ENCODE measurements at regions not wholly inside any gene's neighbourhood (a gene's known extent, or its start where the extent isn't known, plus 50 kb on each side); places are given as distances from the start of the nearest gene placed in this dataset.

DNA sequence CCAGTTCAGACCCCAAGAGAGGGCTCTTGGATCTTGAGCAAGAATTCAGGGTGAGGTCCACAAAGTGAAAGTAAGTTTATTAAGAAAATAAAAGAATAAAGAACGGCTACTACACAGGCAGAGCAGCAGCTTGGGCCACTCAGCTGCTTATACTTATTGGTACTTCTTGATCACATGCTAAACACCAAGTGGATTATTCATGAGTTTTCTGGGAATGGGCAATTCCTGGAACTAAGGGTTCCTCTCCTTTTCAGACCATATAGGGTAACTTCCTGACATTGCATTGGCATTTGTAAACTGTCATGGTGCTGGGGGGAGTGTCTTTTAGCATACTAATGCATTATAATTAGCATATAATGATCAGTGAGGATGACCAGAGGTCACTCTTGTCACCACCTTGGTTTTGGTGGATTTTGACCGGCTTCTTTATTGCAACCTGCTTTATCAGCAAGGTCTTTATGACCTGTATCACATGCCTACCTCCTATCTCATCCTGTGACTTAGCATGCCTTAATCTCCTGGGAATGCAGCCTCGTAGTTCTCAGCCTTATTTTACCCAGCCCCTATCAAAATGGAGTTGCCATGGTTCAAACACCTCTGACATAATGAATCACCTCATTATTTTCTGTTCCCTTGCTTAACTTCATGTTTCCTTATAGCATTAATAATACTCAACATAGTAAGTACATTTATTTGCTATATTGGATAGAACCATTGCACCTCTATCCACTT is 476.3 kb downstream of the DTHD1 start (continued):
- TF ChIP-seq PBX2 (CRISPR knock-in tag; IDR thresholded peaks at IDR 0.05; ENCODE audit: low read depth), result no peak
- peak; percentile 46; the same call in 1 of the 2 replicates for TF ChIP-seq PBX2 (tag; conservative IDR thresholded peaks at IDR 0.05; ENCODE audit: low read depth)
- no peak for TF ChIP-seq HDGF (IDR thresholded peaks at IDR 0.05)
- peak; percentile 80 for TF ChIP-seq ILK (tag; IDR thresholded peaks at IDR 0.05; ENCODE audit: borderline replicate concordance, low read depth)

DNA sequence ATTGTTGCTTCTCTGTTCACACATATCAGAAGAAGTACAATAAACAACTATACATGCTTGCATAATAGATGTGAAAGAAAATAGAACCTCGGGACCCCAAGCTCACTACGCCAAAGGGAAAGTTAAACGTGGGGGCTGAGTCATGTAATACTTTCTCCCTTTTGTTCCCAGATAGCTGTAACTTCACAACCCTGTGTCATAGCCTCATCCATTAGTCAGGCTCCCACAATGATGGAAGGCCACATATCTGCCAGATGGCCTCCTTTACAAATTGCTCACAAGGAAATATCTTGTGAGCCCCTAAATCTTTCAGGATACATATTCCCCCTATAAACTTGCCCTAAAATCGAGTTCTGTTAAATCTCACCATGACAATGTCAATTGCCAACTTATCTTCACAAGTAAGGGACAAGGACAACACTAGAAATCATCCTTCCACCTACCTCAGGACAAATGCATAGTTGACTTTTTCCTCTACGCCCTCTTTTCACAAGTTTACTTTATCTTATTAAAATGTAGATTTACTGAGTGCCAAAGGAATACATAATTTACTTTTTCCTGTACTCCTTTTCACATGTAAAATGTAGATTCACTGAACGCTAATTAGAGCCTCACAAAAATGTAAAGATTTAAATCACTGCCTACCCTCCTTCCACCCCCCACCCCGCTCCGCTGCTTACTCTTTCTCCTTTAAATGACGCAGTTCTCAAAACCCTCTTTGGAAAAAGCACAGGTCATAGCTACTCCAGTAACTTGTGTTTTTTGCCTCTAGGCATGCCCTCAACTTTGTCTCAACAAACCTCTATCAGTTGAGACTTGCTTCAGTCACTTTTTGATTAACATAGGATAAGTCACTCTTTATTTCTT is 477.1 kb downstream of the DTHD1 start:
- intact Hi-C loops (cut with micrococcal nuclease) (no loop called here), in situ Hi-C loops (cut with MboI) (no loop called here)
- H2AFZ ChIP-seq (ENCODE audit: low read depth, low read length), result no peak overlapping the region
- ATAC-seq (no peak), DNase-seq (ENCODE audit: extremely low read depth in 1 of 4, low spot score in 3 of 4) (no peak), FAIRE-seq (no peak)
- no peak overlapping the region for H3K9ac ChIP-seq (ENCODE audit: insufficient read depth in 1 of 2, low read depth in 2 of 2, low read length in 2 of 2)
- H3K4me1 ChIP-seq (replicated peaks in 1 of 2; ENCODE audit: control insufficient read depth in 2 of 2, insufficient read depth in 2 of 2, low read length in 2 of 2), result no peaks in the 10 kb centered on the region
- H3K9me1 ChIP-seq (ENCODE audit: control insufficient read depth, insufficient read depth, low read length), result no peaks in the 10 kb centered on the region
- no peaks in the 10 kb centered on the region; the same call in 1 of the 2 replicates for H3K9me3 ChIP-seq (replicated peaks; ENCODE audit: control insufficient read depth, insufficient read depth, low read depth, low read length)
- no peak overlapping the region for H3K4me2 ChIP-seq (ENCODE audit: insufficient read depth, low read length)
- no peaks in the 10 kb centered on the region for H4K20me1 ChIP-seq (replicated peaks; ENCODE audit: control insufficient read depth, insufficient read depth, low read length)
- H3K36me3 ChIP-seq (ENCODE audit: control insufficient read depth, insufficient read depth, low read length), result no peaks in the 10 kb centered on the region
- no peaks in the 10 kb centered on the region for H3K27me3 ChIP-seq (ENCODE audit: control insufficient read depth in 2 of 2, insufficient read depth in 2 of 2, low read length in 2 of 2)
- ChIA-PET CTCF (ENCODE audit: low intra/inter-chr PET ratio) (no interaction called here), POLR2A (no interaction called here)
- H3K27ac ChIP-seq (ENCODE audit: extremely low read depth, low read depth, low read length), result no peak overlapping the region
- no peaks in the 10 kb centered on the region for H3K79me2 ChIP-seq (ENCODE audit: control insufficient read depth, insufficient read depth, low read length)
- BruUV-seq (replicated peaks), result no TSS peak
- H3K4me3 ChIP-seq, result no peak overlapping the region
- 21% methylated on average over 9 of the region's 9 CpGs for WGBS (ENCODE audit: insufficient coverage, low coverage, missing lambda C conversion rate)
- TF ChIP-seq SIN3A (IDR thresholded peaks at IDR 0.05; ENCODE audit: borderline replicate concordance in 2 of 2, control insufficient read depth in 1 of 2, low read depth in 2 of 2, low read length in 2 of 2), result no peak
- TF ChIP-seq, protein P1, sequence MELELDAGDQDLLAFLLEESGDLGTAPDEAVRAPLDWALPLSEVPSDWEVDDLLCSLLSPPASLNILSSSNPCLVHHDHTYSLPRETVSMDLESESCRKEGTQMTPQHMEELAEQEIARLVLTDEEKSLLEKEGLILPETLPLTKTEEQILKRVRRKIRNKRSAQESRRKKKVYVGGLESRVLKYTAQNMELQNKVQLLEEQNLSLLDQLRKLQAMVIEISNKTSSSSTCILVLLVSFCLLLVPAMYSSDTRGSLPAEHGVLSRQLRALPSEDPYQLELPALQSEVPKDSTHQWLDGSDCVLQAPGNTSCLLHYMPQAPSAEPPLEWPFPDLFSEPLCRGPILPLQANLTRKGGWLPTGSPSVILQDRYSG (tag; conservative IDR thresholded peaks at IDR 0.05; ENCODE audit: low read depth), result 0 out of 2 replicates have a peak, but pooled peaks have one; percentile 9
- TF ChIP-seq, protein P2, sequence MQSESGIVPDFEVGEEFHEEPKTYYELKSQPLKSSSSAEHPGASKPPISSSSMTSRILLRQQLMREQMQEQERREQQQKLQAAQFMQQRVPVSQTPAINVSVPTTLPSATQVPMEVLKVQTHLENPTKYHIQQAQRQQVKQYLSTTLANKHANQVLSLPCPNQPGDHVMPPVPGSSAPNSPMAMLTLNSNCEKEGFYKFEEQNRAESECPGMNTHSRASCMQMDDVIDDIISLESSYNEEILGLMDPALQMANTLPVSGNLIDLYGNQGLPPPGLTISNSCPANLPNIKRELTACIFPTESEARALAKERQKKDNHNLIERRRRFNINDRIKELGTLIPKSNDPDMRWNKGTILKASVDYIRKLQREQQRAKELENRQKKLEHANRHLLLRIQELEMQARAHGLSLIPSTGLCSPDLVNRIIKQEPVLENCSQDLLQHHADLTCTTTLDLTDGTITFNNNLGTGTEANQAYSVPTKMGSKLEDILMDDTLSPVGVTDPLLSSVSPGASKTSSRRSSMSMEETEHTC (IDR thresholded peaks at IDR 0.05), result no peak
- TF ChIP-seq ZNF212 (CRISPR knock-in tag; IDR thresholded peaks at IDR 0.05), result no peak
